GM23338 (cell line): ENCODE measurements at regions not wholly inside any gene's neighbourhood (a gene's known extent, or its start where the extent isn't known, plus 50 kb on each side); places are given as distances from the start of the nearest gene placed in this dataset.

ENCODE experiments used
- ATAC-seq: fragments of 200-7000 bp; cut with Tn5 transposase; 3 replicates; pipeline ENCODE4 v1.9.1; 2020
- DNase-seq: peaks from one replicate; pipeline ENCODE4 v3.0.0-alpha.2; 2015; ENCODE audit warnings: low spot score
- H2AFZ ChIP-seq: fragments of 200-600 bp; sonication (generic); 2 replicates; pipeline ENCODE4 v1.8.0; 2016; ENCODE audit warnings: antibody characterized with exemption, mild to moderate bottlenecking, moderate library complexity
- H3F3A ChIP-seq: fragments of 200-600 bp; sonication (generic); replicated peaks from 2 replicates; pipeline ENCODE4 v1.8.0; 2017; ENCODE audit warnings: antibody characterized with exemption, mixed run types, low read depth
- H3K27ac ChIP-seq: fragments of 200-600 bp; sonication (generic); 2 replicates; pipeline ENCODE4 v1.6.1; 2016; ENCODE audit warnings: low read depth
- H3K27me3 ChIP-seq: fragments of 200-600 bp; sonication (generic); 2 replicates; pipeline ENCODE4 v1.8.0; 2016; ENCODE audit warnings: mild to moderate bottlenecking, mixed run types, moderate library complexity; ENCODE audit not compliant: insufficient read depth
- H3K36me3 ChIP-seq: fragments of 200-600 bp; sonication (generic); 2 replicates; pipeline ENCODE4 v1.8.0; 2016; ENCODE audit warnings: mild to moderate bottlenecking; ENCODE audit not compliant: insufficient read depth
- H3K4me1 ChIP-seq: fragments of 200-600 bp; sonication (generic); 2 replicates; pipeline ENCODE4 v1.8.0; 2016; ENCODE audit warnings: mild to moderate bottlenecking, moderate library complexity; ENCODE audit not compliant: insufficient read depth
- H3K4me2 ChIP-seq: fragments of 200-600 bp; sonication (generic); 2 replicates; pipeline ENCODE4 v1.7.1; 2017; ENCODE audit warnings: mixed run types
- H3K4me3 ChIP-seq: fragments of 200-600 bp; sonication (generic); 2 replicates; pipeline ENCODE4 v1.6.1; 2016; ENCODE audit warnings: mixed run types
- H3K79me2 ChIP-seq: fragments of 200-600 bp; sonication (generic); replicated peaks from 2 replicates; pipeline ENCODE4 v1.8.0; 2017; ENCODE audit warnings: mild to moderate bottlenecking; ENCODE audit not compliant: insufficient read depth
- H3K9me2 ChIP-seq: fragments of 200-600 bp; sonication (generic); 2 replicates; pipeline ENCODE4 v1.8.0; 2017; ENCODE audit not compliant: insufficient read depth
- H4K20me1 ChIP-seq: fragments of 200-600 bp; sonication (generic); replicated peaks from 2 replicates; pipeline ENCODE4 v1.8.0; 2017; ENCODE audit warnings: mild to moderate bottlenecking; ENCODE audit not compliant: insufficient read depth
- H3K27ac Mint-ChIP-seq: 2 replicates; pipeline ENCODE4 v1.8.0; 2020; ENCODE audit warnings: inconsistent platforms, mild to moderate bottlenecking, moderate library complexity, mixed read lengths
- H3K27me3 Mint-ChIP-seq: 3 replicates; pipeline ENCODE4 v1.8.0; 2022; ENCODE audit warnings: low read depth, mild to moderate bottlenecking, moderate library complexity, mixed read lengths, inconsistent platforms; ENCODE audit not compliant: insufficient read depth, poor library complexity
- H3K36me3 Mint-ChIP-seq: 3 replicates; pipeline ENCODE4 v1.8.0; 2021; ENCODE audit warnings: low read depth, mild to moderate bottlenecking, inconsistent platforms, moderate library complexity, mixed read lengths
- H3K4me1 Mint-ChIP-seq: 3 replicates; pipeline ENCODE4 v1.8.0; 2020; ENCODE audit warnings: mild to moderate bottlenecking, inconsistent platforms, mixed read lengths
- H3K4me3 Mint-ChIP-seq: 3 replicates; pipeline ENCODE4 v1.8.0; 2021; ENCODE audit warnings: moderate library complexity, mild to moderate bottlenecking, inconsistent platforms, mixed read lengths
- H3K9me3 Mint-ChIP-seq: 3 replicates; pipeline ENCODE4 v1.8.0; 2020; ENCODE audit warnings: moderate library complexity, mild to moderate bottlenecking, inconsistent platforms, mixed read lengths
- CREB1 ChIP-seq: fragments of 250-450 bp; sonication (Bioruptor Pico); IDR thresholded peaks from 2 replicates; pipeline ENCODE4 v1.5.0; 2020; ENCODE audit warnings: low read depth, mild to moderate bottlenecking, moderate library complexity
- ETS1 ChIP-seq: IDR thresholded peaks from 2 replicates; pipeline ENCODE4 v1.6.1; 2016; ENCODE audit warnings: antibody characterized with exemption
- EZH2 ChIP-seq: fragments of 200-600 bp; sonication (generic); IDR thresholded peaks from one replicate; pipeline ENCODE4 v1.8.0; 2017; ENCODE audit warnings: antibody characterized with exemption, mild to moderate bottlenecking, low read depth; ENCODE audit not compliant: unreplicated experiment
- EZH2phosphoT487 ChIP-seq: fragments of 200-600 bp; sonication (generic); IDR thresholded peaks from one replicate; pipeline ENCODE4 v1.8.1; 2018; ENCODE audit warnings: antibody characterized with exemption; ENCODE audit not compliant: unreplicated experiment
- JUNB ChIP-seq: IDR thresholded peaks from one replicate; pipeline ENCODE4 v1.6.1; 2016; ENCODE audit warnings: antibody characterized with exemption; ENCODE audit not compliant: unreplicated experiment
- POLR2AphosphoS5 ChIP-seq: IDR thresholded peaks from 2 replicates; pipeline ENCODE4 v1.6.1; 2016; ENCODE audit warnings: antibody characterized with exemption, low read depth
- STAT1 ChIP-seq: IDR thresholded peaks from one replicate; pipeline ENCODE4 v1.6.1; 2016; ENCODE audit warnings: antibody characterized with exemption; ENCODE audit not compliant: unreplicated experiment
- ZNF114 ChIP-seq: fragments of 250-450 bp; sonication (Bioruptor Pico); IDR thresholded peaks from 2 replicates; pipeline ENCODE4 v1.5.0; 2020; ENCODE audit warnings: mild to moderate bottlenecking, moderate library complexity
- ZNF462 ChIP-seq: fragments of 250-450 bp; sonication (Bioruptor Pico); IDR thresholded peaks from 2 replicates; pipeline ENCODE4 v1.5.0; 2020; ENCODE audit warnings: mild to moderate bottlenecking, moderate library complexity

GRCh38 chr7:52958621-52959140 is 76.8 kb upstream of the POM121L12 start (continued):
- no peak for TF ChIP-seq ETS1
- no peak for TF ChIP-seq EZH2
- no peak for TF ChIP-seq ZNF462 (CRISPR knock-in tag)
- no peak for TF ChIP-seq STAT1

- Histone ChIP-seq H3K27me3 (no peaks in the 10 kb centered on the region), H3K4me1 (peaks cover 27% of the 10 kb centered on the region), H3K79me2 (no peaks in the 10 kb centered on the region), H3K9me2 (no peaks in the 10 kb centered on the region), H3K27ac (no peak overlapping the region), H3K4me2 (no peak overlapping the region), H2AFZ (peak overlapping the region; percentile 64), H3K4me3 (no peak overlapping the region), H4K20me1 (no peaks in the 10 kb centered on the region), H3K36me3 (no peaks in the 10 kb centered on the region), H3F3A (no peaks in the 10 kb centered on the region)
- peaks cover 28% of the 10 kb centered on the region for H3K4me1 Mint-ChIP-seq
- no peaks in the 10 kb centered on the region for H3K9me3 Mint-ChIP-seq
- no peaks in the 10 kb centered on the region for H3K27me3 Mint-ChIP-seq
- no peak overlapping the region; the same call in 1 of the 2 replicates for H3K27ac Mint-ChIP-seq
- no peak overlapping the region for H3K4me3 Mint-ChIP-seq
- DNase-seq, result peak; percentile 16
- ATAC-seq, result no peak
- no peaks in the 10 kb centered on the region for H3K36me3 Mint-ChIP-seq
- TF ChIP-seq POLR2AphosphoS5 (no peak), ZNF114 (CRISPR knock-in tag) (no peak), EZH2phosphoT487 (no peak), EZH2 (no peak), JUNB (no peak), CREB1 (CRISPR knock-in tag) (no peak), ZNF462 (CRISPR knock-in tag) (no peak)
Measured at GRCh38 chr7:52956379-52956915, 79.0 kb upstream of the POM121L12 start.
